Erythroblast (primary cell): ENCODE measurements at regions not wholly inside any gene's neighbourhood (a gene's known extent, or its start where the extent isn't known, plus 50 kb on each side); places are given as distances from the start of the nearest gene placed in this dataset.

Source experiments
- GATA1 ChIP-seq: IDR thresholded peaks from 2 replicates; pipeline ENCODE4 v1.6.1; 2011; ENCODE audit warnings: low read depth, mild to moderate bottlenecking, control low read depth, low read length, moderate library complexity
- POLR2A ChIP-seq: IDR thresholded peaks from 2 replicates; pipeline ENCODE4 v1.6.1; 2011; ENCODE audit warnings: mild to moderate bottlenecking, low read length

- TF ChIP-seq POLR2A (no peak), GATA1 (no peak)
Observed at GRCh38 chr2:51299370-51299769, 267.4 kb upstream of the NRXN1 start.
